PC-3 (cell line): ENCODE measurements at regions not wholly inside any gene's neighbourhood (a gene's known extent, or its start where the extent isn't known, plus 50 kb on each side); places are given as distances from the start of the nearest gene placed in this dataset.

Experiments
- ATAC-seq: fragments of 200-7000 bp; cut with Tn5 transposase; 2 replicates; pipeline ENCODE4 v1.9.1; 2020; ENCODE audit warnings: mild to moderate bottlenecking, moderate library complexity
- BruUV-seq: library from RNA; stranded (reverse); fragments of 400-500 nt; replicated peaks from 2 replicates; lab custom pipeline; 2021; lab: Mats Ljungman, UMichigan
- CTCF ChIA-PET: fragments of 300-600 bp; sonication (Branson Sonifier 250); formaldehyde crosslinking; loops from one replicate; lab custom pipeline; 2022; ENCODE audit warnings: antibody characterized with exemption; lab: Charles Lee
- POLR2A ChIA-PET: fragments of 300-600 bp; sonication (Branson Sonifier 250); formaldehyde crosslinking; loops from one replicate; lab custom pipeline; 2022; ENCODE audit warnings: antibody characterized with exemption; ENCODE audit not compliant: unreplicated experiment; lab: Charles Lee
- DNase-seq: peaks from one replicate; pipeline ENCODE4 v3.0.0-alpha.2; 2015
- H2AFZ ChIP-seq: fragments of 300-600 bp; sonication (generic); 2 replicates; pipeline ENCODE4 v1.6.0; 2016; ENCODE audit warnings: antibody characterized with exemption, low read length
- H3F3A ChIP-seq: fragments of 300-600 bp; sonication (generic); one replicate; pipeline ENCODE4 v1.6.0; 2017; ENCODE audit warnings: antibody characterized with exemption, low read length, control low read depth, mild to moderate bottlenecking; ENCODE audit not compliant: unreplicated experiment
- H3K27ac ChIP-seq: fragments of 300-600 bp; sonication (generic); 2 replicates; pipeline ENCODE4 v1.5.1; 2016; ENCODE audit warnings: mild to moderate bottlenecking, low read length
- H3K27me3 ChIP-seq: fragments of 300-600 bp; sonication (generic); 2 replicates; pipeline ENCODE4 v1.6.1; 2016; ENCODE audit warnings: low read length, mixed read lengths
- H3K36me3 ChIP-seq: fragments of 300-600 bp; sonication (generic); 2 replicates; pipeline ENCODE4 v1.6.1; 2016; ENCODE audit warnings: low read depth, mixed run types, low read length, mixed read lengths
- H3K4me1 ChIP-seq: fragments of 300-600 bp; sonication (generic); 2 replicates; pipeline ENCODE4 v1.5.1; 2016; ENCODE audit warnings: low read length; ENCODE audit not compliant: insufficient read depth
- H3K4me2 ChIP-seq: fragments of 300-600 bp; sonication (generic); 2 replicates; pipeline ENCODE4 v1.6.0; 2016; ENCODE audit warnings: low read length
- H3K4me3 ChIP-seq: fragments of 300-600 bp; sonication (generic); 2 replicates; pipeline ENCODE4 v1.5.1; 2016; ENCODE audit warnings: mild to moderate bottlenecking, low read length, mixed read lengths
- H3K79me2 ChIP-seq: fragments of 300-600 bp; sonication (generic); 2 replicates; pipeline ENCODE4 v1.6.1; 2017; ENCODE audit warnings: low read length, mixed read lengths
- H3K9ac ChIP-seq: fragments of 300-600 bp; sonication (generic); 2 replicates; pipeline ENCODE4 v1.6.0; 2016; ENCODE audit warnings: mild to moderate bottlenecking, low read length
- H3K9me2 ChIP-seq: fragments of 300-600 bp; sonication (generic); replicated peaks from 2 replicates; pipeline ENCODE4 v1.6.1; 2016; ENCODE audit warnings: mixed run types, low read length, mixed read lengths
- H3K9me3 ChIP-seq: fragments of 300-600 bp; sonication (generic); 2 replicates; pipeline ENCODE4 v1.6.1; 2016; ENCODE audit warnings: low read length, mixed read lengths
- H4K20me1 ChIP-seq: fragments of 300-600 bp; sonication (generic); 2 replicates; pipeline ENCODE4 v1.6.1; 2016; ENCODE audit warnings: low read length, mixed read lengths
- CTCF ChIP-seq: fragments of 300-600 bp; sonication (generic); conservative IDR thresholded peaks from 2 replicates; pipeline ENCODE4 v1.5.1; 2017; ENCODE audit warnings: antibody characterized with exemption, low read depth, mild to moderate bottlenecking, low read length
- EZH2 ChIP-seq: fragments of 300-600 bp; sonication (generic); IDR thresholded peaks from one replicate; pipeline ENCODE4 v1.6.1; 2017; ENCODE audit warnings: antibody characterized with exemption, mild to moderate bottlenecking, low read length; ENCODE audit not compliant: unreplicated experiment
- EZH2phosphoT487 ChIP-seq: fragments of 300-600 bp; sonication (generic); IDR thresholded peaks from 2 replicates; pipeline ENCODE4 v1.6.1; 2018; ENCODE audit warnings: mild to moderate bottlenecking, antibody characterized with exemption, low read length, borderline replicate concordance
- intact Hi-C: fragments of 100-400 bp; cut with micrococcal nuclease; formaldehyde crosslinking; loops from 2 replicates; pipeline ENCODE4 v1.9.0; 2023

- ChIA-PET CTCF (no interaction called here), POLR2A (no interaction called here)
- H3K4me3 ChIP-seq = no peak overlapping the region
- no TSS peak for BruUV-seq
- H3F3A ChIP-seq = no peaks in the 10 kb centered on the region
- no peak for ATAC-seq
- H3K36me3 ChIP-seq = no peaks in the 10 kb centered on the region
- H3K27me3 ChIP-seq = peaks cover 23% of the 10 kb centered on the region
- H3K27ac ChIP-seq = no peak overlapping the region
- no peaks in the 10 kb centered on the region for H4K20me1 ChIP-seq
- H3K79me2 ChIP-seq = no peaks in the 10 kb centered on the region
- no peak overlapping the region for H3K4me2 ChIP-seq
- intact Hi-C loops = no loop called here
- no peaks in the 10 kb centered on the region for H3K4me1 ChIP-seq
- no peak overlapping the region for H3K9ac ChIP-seq
- no peaks in the 10 kb centered on the region for H3K9me3 ChIP-seq
- TF ChIP-seq EZH2 (no peak), CTCF (no peak), EZH2phosphoT487 (no peak)
- no peak for DNase-seq
- H2AFZ ChIP-seq = no peak overlapping the region
- no peaks in the 10 kb centered on the region for H3K9me2 ChIP-seq
Measured at GRCh38 chr2:71812736-71813135, 334.9 kb downstream of the CYP26B1 start.

DNA sequence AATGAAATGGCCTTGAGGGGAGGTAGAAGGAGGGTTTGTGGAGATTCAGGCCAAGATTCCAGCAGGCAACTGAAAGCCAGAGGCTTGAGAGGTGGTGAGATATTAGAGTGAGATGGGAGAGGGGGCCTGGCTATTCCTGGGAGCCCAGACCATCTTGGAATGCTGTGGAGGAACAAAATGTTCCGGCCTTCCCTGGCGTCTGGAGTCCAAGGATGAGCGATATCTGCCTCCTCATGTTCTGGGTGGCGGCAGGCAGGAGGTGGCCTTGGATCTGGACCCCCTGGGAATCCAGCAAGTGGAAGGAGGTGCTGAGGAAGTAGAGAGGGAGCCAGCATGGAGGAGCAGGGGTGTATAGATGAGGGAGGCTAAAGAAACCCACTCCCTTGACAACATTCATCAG lies 335.9 kb downstream of the CYP26B1 start:
- CTCF ChIA-PET = no interaction called here
- DNase-seq = no peak

More for the DNA sequence above, 335.9 kb downstream of the CYP26B1 start:
- H4K20me1 ChIP-seq = no peaks in the 10 kb centered on the region
- no peaks in the 10 kb centered on the region for H3K36me3 ChIP-seq
- no peak overlapping the region for H3K4me2 ChIP-seq
- H3K4me3 ChIP-seq = no peak overlapping the region
- H3F3A ChIP-seq = no peaks in the 10 kb centered on the region
- H2AFZ ChIP-seq = no peak overlapping the region
- intact Hi-C loops = no loop called here
- no peaks in the 10 kb centered on the region for H3K9me3 ChIP-seq
- 0 out of 2 replicates have a peak, but pooled peaks cover 2% of the 10 kb centered on the region for H3K9me2 ChIP-seq
- TF ChIP-seq EZH2phosphoT487 = no peak
- TF ChIP-seq CTCF = no peak
- TF ChIP-seq EZH2 = no peak
- H3K9ac ChIP-seq = no peak overlapping the region
- ATAC-seq = no peak
- H3K27me3 ChIP-seq = peaks cover 33% of the 10 kb centered on the region
- no peaks in the 10 kb centered on the region for H3K79me2 ChIP-seq
- no TSS peak for BruUV-seq
- H3K27ac ChIP-seq = no peak overlapping the region
- no peaks in the 10 kb centered on the region for H3K4me1 ChIP-seq
- POLR2A ChIA-PET = no interaction called here
